ENCODE measurements at regions not wholly inside any gene's neighbourhood (a gene's known extent, or its start where the extent isn't known, plus 50 kb on each side); places are given as distances from the start of the nearest gene placed in this dataset.
"Not testable (repeated sequence)": the region's sequence is repeated elsewhere in the genome, so short reads cannot be mapped to it uniquely, and the experiment has no call there.

GRCh38 chrX:102849396-102849795 lies 87.7 kb upstream of the RAB40AL start:
- ChIA-PET CTCF (no interaction called here), POLR2A (ENCODE audit: low non-redundant PET) (no interaction called here)
- DNase-seq (ENCODE audit: low spot score) = no peak
- H3K27ac ChIP-seq = no peak overlapping the region
- no peak for TF ChIP-seq CTCF (conservative IDR thresholded peaks at IDR 0.05; ENCODE audit: low read depth)

- CTCF ChIA-PET; POLR2A ChIA-PET (ENCODE audit: low non-redundant PET); DNase-seq (ENCODE audit: low spot score); H3K27ac ChIP-seq: not testable (repeated sequence)
These were observed 78.1 kb upstream of the RAB40AL start for GRCh38 chrX:102858826-102859549.

- POLR2A ChIA-PET (ENCODE audit: low non-redundant PET) = no interaction called here
- CTCF ChIA-PET = no interaction called here
- TF ChIP-seq CTCF (conservative IDR thresholded peaks at IDR 0.05; ENCODE audit: low read depth) = no peak
- H3K27ac ChIP-seq = no peak overlapping the region
- no peak for DNase-seq (ENCODE audit: low spot score)
These were observed 77.6 kb upstream of the RAB40AL start for GRCh38 chrX:102859550-102859871.

- no peak for TF ChIP-seq CTCF (conservative IDR thresholded peaks at IDR 0.05; ENCODE audit: low read depth)
- ChIA-PET CTCF (no interaction called here), POLR2A (ENCODE audit: low non-redundant PET) (no interaction called here)
- no peak overlapping the region for H3K27ac ChIP-seq
- DNase-seq (ENCODE audit: low spot score) = no peak
These were observed 76.8 kb upstream of the RAB40AL start for GRCh38 chrX:102860235-102860634.

- H3K27ac ChIP-seq = no peak overlapping the region
- POLR2A ChIA-PET (ENCODE audit: low non-redundant PET) = no interaction called here
- peak; percentile 75 for TF ChIP-seq CTCF (conservative IDR thresholded peaks at IDR 0.05; ENCODE audit: low read depth)
- CTCF ChIA-PET = interaction anchor here (0.5 to 0.8 kb wide), 2 partner anchors 73 to 857 kb away, joined by 3 to 6 read pairs; no protein-coding TSS in a partner anchor
- peak; percentile 44 for DNase-seq (ENCODE audit: low spot score)
These were observed 73.3 kb upstream of the RAB40AL start for GRCh38 chrX:102863735-102864134.

DNA sequence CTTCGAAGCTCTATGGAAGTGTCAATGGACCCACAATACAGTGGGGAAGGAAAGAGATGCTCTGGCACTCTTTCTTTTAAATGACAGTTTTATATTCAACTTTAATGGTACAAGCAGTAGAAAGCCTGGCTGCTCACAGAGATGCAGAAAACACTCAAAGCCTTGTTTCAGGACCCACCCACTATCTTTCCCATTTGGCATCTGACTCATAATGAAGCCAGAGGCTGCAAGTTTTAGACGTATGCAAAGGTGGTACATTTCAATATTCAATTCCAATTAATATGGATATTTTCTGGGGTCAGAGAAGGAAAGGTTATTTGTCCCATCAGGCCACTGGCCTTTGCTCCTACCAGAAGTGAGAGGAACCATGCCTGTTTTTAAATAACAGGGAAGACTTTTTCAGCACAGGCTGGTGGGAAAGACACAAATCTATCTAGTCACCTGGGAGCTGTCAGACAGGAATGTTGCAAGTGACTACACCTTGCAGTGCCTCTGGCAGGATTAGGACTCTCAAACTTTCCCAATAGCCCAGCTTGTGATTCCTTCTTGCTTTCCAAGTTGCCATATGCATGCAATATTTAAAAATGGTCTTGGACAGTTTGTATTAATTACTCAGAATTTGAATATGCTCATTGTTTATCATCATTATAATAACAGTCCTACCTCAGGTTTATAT lies 70.0 kb upstream of the RAB40AL start:
- POLR2A ChIA-PET (ENCODE audit: low non-redundant PET) = no interaction called here
- TF ChIP-seq CTCF (conservative IDR thresholded peaks at IDR 0.05; ENCODE audit: low read depth) = no peak
- no peak for DNase-seq (ENCODE audit: low spot score)
- H3K27ac ChIP-seq = no peak overlapping the region
- CTCF ChIA-PET = no interaction called here

GRCh38 chrX:102883491-102883890 lies 53.6 kb upstream of the RAB40AL start:
- no peak for TF ChIP-seq CTCF (conservative IDR thresholded peaks at IDR 0.05; ENCODE audit: low read depth)
- no peak for DNase-seq (ENCODE audit: low spot score)
- H3K27ac ChIP-seq = no peak overlapping the region
- ChIA-PET CTCF (no interaction called here), POLR2A (ENCODE audit: low non-redundant PET) (no interaction called here)
